HL-60/S4 treated with phorbol 12-myristate 13-acetate at 8.2 ng/mL for 4 days and 3 days (cell line): ENCODE measurements at regions not wholly inside any gene's neighbourhood (a gene's known extent, or its start where the extent isn't known, plus 50 kb on each side); places are given as distances from the start of the nearest gene placed in this dataset.

Experiments
- in situ Hi-C: fragments of 300-500 bp; cut with MboI; formaldehyde crosslinking; loops from 2 replicates; pipeline ENCODE4 v1.15.0; 2022; ENCODE audit warnings: low sequenced_read_pairs

DNA sequence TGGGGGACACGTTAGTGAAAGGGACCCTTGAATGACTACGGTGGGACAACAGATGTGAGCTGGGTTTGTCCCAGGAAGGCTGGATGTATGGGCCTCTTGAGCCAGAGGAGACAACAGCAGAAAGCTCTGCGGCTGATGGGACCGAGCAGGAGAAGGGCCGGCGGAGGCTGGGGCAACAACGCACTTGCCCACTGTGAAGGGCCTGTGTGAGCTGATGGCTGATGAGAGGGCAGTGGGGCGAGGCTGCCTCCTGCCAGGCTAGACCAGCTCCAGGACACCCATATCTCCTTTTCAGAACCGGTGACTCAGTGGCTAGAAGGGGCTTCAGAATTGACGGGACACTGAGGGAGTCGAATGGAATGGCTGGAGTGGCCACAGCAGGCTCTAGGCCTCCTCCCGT lies 250.1 kb downstream of the SEC14L1 start:
- in situ Hi-C loops, result no loop called here

DNA sequence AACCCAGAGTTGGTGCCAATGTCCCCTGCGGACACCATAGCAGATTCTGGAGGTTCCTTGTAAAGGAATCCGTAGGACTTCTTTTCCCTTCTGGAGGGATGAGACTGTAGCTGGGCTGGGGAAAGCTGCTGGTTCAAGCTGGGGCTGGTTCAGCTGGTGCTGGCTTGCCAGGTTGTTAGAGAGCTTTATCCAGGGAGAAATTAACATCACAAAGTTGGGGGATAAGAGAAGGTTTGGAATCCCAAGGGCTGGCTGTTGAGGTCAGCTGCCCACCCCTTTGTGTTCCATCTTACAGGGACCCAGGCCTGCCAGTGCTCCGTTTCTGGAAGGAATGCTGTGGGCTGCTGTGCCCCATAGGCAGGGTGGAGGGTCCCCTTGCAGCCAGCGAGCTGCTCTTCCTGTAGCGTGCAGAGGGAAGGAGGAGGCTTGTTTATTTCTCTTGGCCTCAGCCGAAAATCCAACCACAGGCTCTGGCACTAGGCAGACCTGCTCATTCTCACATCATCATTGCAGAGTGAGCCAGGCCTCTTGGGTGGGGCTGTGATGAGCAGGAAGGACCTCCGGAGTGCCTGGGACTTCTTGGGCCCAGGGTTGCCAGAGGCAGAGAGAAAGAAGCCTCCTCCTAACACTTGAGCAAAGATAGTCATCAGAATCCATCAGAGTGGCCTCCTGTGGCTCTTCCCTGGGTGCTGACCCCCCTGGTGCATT lies 251.1 kb downstream of the SEC14L1 start:
- in situ Hi-C loops, result no loop called here

DNA sequence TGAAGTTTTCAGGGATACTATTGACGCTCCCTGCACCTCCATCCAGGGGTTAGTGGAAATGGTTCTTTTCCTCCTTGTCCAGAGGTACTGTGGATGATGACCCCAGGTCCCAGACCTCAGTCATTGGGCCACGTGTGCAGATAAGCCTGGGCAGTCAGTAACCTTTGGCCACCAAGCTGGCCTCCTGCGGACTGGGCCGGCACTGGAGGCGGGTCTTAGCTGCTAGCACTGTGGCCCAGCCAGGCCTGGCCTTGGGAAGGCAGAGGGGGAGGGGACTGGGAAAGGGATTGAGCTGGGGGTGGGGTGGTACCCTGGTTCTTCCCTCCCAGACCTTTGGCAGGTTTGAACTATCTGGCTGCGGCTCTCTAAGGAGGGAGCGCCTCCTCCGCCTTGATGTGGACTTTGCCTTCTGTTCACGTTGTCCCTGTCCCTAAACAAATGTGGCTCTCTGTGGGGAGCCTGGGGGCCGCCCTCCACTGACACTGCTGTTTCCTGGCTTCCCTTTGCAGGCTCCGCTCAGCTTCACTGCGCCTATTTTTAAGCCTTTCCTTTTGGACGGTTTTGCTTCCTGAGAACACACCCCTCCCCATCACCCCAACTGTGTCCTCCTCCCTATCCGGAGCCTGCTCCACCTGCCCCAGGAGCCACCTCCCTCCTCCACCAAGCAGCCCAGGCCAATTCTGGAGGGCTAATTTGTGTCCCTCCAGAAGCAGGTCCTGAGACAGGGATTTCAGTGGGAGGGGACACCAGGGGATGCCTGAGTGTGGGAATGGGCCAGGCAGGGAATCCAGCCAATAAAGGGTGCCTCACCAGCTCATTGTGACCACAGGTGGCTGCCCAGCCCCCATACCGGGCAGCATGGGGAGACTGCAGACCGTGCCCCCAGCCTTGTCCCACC lies 251.9 kb downstream of the SEC14L1 start:
- in situ Hi-C loops, result no loop called here

DNA sequence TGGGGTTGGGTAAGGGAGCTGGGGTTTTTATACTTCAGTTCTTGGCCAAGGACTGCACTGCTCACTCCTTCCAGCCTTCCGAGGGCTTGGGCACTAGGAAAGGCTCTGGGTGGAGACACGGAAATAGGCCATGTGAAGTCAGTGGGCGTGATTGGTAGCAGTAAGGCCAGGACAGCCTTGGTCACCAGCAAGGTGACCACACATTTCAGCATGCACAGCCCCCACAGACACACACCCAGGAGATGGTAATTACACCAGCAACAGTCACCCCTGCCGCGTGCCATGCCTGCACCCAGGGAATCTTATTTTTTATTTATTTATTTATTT lies 252.5 kb downstream of the SEC14L1 start:
- in situ Hi-C loops, result no loop called here

DNA sequence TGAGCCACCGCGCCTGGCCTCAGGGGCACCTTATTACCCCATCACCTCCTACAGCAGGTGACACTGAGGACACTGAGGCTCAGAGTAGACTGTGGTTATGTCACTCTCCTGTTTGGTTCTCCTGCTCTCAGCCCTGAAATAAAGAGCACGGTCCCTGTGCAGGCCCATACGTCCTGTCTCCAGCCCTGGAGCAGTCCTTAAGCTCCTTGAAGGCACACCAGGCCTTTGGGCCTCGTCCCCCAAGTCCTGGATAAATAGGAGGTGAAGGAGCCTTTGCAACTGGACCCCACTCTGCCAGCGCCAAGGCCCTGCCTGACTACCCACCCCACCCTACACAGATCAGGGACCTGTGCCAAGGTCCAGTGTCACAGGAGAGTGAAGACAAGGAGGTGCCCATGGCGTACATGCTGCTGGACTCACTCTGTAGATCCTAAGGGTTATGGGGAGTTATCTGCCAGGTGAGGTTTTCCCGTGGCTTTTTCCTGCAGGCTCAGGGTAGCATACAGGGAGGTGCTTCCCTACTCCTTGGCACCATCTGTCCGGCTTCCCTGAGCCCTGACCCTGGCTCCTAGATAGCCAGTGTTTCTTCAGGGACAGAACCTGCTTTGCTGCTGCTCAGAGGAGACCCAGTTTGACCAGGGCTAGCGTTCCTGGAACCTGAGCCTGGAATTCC lies 253.2 kb downstream of the SEC14L1 start:
- in situ Hi-C loops, result no loop called here

DNA sequence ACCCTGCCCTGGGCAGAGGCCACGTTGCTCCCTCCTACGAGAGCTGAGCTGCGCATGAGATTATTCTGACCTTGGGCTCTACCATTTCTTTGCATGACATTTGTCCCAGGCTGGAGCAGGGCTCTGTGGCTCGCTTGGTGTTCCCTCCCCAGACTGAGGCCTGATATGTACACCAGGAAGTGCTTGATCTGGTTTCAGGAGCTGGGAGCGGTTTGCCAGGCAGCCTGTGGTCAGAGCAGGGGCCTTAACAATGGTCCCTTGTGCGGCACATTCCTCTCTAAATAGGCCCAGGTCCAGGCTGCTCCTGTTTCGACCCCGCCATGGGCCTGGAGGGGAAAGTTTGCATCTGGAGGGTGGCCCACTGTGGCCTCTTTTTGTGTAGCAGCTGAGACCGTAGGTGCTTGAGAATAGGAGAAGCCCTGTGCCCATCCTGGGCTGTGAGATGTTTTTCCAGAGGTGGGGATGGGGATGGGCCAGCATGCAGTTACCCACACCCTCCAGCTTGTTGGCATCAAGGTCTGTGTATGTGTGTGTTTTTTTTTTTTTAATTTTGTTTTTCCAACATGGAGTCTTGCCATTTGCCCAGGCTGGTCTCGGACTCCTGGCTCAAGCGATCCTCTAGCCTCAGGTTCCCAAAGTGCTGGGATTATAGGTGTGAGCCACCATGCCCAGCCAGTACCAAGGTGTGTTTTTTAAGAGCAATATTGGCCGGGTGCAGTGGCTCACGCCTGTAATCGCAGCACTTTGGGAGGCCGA lies 253.9 kb downstream of the SEC14L1 start:
- in situ Hi-C loops, result no loop called here

DNA sequence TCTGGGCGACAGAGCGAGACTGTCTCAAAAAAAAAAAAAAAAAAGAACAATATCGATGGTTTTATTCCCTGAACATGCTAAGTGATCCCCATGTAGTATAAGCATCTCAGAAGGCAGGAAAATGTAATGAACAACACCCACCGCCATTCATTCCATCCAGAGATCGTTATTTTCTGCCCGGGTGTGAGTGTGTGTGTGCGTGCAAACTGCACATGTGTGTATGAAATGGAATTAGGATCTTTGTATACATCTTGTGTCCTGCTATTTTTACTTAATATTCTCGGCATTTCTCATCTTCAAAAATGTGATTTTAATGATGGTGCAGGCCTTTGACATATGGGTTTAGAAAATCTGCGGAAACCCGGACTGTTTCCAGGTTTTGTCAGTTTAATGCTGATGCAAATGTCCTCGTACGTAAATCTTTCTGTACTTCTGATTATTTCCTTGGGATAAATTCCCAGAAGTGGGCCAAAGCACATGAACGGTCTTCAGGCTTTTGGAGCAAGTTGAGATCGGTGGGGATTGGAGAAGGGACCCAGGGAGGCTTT lies 254.8 kb downstream of the SEC14L1 start:
- in situ Hi-C loops, result no loop called here

DNA sequence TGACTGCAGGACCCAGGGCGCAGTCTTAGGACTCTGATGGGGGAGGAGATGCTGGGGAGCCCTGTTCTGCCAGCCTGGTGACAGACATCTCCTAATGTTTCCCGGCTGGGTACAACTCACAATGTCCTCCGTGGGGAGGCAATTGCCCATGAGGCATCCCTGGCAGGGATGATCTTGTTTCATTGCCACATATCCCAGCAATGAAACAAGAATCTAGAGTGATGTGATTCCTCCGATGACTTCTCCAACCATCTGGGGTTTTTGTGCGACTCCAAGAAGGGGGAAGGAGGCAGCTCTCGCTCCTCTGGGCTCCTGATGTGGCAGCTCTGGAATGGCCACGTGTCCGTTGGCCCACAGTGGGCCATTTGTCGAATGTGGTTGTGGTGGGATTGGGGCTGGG lies 255.8 kb downstream of the SEC14L1 start:
- in situ Hi-C loops, result no loop called here

DNA sequence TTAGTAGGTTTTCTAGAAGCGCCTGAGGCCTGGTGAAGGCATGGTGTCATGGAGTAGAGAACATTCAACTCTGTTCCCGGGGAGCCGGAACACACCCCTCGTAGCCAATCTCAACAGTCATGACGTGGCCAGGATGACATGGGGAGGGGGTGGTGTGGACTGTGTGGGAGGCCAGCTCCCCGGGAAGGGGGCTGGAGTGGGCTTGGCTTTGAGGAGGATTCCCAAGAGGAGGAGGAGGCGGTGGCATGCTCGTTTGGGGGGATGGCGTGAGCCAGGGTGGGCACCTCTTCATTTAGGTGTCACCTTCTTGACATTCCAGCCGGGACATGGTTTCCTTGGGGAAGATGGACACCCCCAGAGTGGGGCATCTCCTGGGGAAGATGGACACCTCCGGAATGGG lies 257.5 kb downstream of the SEC14L1 start:
- in situ Hi-C loops, result no loop called here

DNA sequence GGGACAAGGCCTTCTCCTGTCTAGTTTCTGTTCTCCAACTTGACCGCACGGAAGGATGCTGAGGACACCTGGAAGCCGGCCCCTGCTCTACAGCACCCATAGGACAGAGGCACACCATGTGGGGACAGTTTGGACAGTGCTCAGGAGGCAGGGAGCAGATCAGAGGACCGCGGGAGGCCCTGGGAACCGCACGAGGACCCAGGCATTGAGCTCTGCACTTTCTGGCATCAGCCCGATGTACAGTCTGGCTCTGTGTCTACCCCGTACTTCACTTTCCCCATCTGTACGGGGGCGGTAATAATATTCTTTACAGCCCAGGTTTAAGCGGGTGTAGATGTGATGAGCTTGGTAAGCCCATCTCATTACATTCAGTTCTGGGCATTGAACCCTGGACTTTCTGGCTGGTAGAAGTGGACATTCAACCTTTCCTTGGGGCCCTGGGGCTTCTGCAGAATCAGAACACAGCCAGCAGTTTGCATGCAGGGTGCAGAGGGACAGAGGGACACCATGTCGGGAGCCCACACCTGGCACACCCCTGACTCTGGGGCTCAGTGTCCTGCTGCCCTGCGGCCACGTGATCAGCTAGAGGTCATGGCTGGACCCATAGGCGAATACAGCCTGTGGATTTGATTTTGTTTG lies 258.7 kb downstream of the SEC14L1 start:
- in situ Hi-C loops, result no loop called here

DNA sequence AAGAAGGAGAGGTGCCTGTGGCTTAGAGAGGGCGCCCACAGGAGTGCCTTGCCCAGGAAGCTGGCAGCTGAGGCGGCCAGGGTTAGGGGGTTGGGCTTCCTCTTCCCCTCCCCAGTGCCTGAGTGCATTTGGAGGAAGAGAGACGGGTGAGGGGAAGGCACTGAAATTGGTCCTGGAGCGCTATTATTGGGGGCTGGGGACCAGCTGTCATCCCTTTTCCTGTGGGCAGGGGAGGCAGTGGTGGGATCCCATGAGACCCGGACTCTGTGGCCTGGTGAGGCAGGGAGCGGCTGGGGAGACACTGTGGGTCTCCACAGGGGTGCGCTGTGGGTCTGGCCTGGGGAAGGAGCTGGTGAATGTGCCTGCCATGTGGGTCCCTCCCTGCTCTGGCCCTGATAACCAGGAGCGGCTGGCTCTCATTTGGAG lies 259.7 kb downstream of the SEC14L1 start:
- in situ Hi-C loops, result no loop called here

DNA sequence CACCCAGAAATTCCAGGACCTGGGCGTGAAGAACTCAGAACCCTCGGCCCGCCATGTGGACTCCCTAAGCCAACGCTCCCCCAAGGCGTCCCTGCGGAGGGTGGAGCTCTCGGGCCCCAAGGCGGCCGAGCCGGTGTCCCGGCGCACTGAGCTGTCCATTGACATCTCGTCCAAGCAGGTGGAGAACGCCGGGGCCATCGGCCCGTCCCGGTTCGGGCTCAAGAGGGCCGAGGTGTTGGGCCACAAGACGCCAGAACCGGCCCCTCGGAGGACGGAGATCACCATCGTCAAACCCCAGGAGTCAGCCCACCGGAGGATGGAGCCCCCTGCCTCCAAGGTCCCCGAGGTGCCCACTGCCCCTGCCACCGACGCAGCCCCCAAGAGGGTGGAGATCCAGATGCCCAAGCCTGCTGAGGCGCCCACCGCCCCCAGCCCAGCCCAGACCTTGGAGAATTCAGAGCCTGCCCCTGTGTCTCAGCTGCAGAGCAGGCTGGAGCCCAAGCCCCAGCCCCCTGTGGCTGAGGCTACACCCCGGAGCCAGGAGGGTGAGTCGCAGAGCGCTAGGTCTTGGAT lies 261.5 kb downstream of the SEC14L1 start:
- in situ Hi-C loops, result no loop called here

DNA sequence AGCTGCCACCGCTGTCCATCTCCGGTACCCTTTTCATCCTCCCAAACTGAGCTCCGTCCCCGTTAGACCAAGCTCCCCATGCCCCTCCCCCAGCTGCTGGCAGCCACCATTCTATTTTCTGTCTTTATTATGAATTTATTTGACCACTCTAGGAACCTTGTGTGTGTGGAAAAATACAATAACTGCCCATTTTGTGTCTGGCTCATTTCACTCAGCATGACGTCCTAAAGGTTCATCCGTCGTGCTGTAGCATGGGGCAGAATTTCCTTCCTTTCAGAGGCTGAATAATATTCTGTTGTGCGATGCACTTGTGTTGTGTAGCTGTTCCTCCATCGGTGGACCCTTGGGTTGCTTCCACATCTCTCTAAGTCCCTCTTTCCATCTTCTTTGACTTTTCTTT lies 263.1 kb downstream of the SEC14L1 start:
- in situ Hi-C loops, result no loop called here

DNA sequence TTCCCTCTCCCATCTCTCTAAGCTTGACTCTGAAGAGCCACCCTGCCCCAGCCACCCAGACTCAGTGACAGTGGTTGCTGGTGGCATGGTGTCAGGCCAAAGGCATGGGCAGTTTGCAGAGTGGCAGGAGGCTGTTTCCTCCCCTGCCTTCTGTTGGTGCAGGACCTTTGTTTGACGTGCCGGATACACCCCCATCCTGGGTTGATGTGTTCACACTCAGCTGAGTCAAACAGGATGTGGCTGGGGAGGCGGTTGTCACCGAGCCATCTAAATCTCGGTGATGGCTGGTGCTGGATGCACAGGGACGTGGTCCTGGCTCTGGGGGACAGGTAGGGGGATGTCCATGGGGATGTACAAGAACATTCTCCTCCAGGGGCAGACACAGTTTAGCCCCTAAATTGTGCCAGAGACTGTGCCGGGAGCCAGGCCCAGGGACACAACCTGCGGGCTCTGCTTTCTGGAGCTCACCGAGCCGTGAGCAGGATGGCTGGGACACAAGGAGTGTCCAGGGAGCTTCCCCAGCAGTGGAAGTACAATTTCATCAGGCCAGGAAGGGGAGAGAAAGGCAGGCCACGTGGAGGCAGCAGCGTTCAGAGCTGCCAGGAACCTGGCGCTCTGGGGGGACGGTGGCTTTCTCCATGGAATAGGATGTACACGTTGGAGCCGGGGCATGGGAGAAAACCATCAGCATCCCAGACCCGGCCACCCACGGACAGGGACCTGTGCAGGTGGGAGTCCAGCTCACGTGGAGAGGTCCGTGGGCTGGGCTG lies 264.2 kb downstream of the SEC14L1 start:
- in situ Hi-C loops, result no loop called here

DNA sequence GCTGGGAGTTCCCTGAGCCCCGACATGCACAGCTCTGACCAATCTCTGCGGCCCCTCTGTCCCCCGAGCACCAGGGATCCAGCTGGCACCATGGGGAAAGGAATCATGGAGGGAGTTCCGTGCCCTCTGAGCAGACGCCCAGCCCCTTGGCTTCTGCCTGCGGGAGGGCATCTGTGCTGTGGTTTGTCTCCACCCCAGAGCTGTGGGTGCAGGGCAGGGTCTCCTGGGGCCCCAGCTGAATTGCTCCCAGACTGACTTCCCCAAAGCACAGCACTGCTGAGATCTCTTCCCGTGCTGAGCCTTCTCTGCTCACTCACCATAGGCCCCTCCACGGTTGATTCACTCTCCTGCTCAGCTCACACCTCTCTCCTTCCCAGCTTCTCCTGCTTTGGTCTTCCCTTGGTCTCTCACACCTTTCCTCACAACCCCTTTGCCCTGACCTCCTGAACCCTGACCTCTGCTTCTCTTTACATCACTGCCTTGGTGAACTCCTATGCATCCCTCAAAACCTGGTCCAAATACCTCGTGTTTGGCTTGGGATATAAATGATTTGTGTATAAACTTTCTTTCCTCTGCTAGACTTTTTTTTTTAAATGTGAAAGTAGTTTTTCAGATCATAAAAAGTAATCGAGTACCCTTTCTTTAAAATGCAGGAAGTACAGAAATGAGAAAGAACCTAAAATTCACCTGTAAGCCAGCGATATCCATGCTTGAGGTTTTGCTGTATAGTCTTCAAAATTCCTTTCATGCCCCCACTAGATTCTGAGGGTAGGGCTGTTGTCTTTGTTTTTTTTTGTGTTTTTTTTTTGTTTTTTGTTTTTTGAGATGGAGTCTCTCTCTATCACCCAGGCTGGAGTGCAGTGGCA lies 265.3 kb downstream of the SEC14L1 start:
- in situ Hi-C loops, result no loop called here

DNA sequence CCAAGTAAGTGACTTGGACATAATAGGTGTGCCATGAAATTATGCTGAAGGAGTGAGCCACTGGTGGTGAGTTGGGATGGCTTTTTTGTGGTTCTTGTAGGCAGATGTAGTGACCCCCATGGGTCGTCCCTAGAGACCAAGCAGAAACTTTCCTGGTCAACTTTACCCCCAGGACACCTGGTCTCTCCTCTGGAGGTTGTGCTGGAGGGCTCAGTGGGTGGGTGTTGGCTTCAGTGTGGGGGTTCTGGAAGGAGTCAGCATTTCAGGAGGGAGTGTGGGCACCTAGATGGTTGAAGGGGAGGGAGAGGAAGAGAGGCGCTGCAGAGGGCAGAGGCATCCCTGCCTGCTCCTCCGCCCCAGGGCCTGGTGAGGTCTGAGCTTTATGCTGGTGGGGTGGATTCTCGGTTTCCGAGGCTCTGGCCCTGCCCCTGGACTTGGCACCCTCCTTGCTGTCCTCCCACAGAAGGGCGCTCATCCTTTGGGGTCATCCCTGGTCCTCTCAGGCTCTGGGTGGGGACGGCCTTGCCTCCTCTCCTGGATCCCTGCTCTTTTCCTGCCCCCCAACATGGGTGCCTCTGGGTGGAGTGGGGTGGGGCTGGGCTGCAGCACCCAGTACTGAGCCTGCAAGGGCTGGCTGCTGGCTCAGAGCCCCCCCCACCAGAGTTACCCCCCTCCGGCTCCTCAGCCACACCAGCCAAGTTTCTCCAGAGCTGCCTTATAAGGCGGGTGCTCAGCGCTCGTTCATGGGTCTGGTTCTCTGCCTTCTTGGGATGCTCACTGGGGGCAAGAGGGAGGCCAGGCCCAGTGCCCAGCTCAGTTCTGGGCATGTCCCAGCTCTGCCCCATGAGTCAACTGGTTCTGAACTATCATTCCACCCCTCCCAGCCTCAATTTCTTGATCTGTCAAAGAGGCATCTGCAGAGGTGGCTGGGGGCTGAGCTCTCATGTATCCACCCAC lies 266.8 kb downstream of the SEC14L1 start:
- in situ Hi-C loops, result no loop called here

DNA sequence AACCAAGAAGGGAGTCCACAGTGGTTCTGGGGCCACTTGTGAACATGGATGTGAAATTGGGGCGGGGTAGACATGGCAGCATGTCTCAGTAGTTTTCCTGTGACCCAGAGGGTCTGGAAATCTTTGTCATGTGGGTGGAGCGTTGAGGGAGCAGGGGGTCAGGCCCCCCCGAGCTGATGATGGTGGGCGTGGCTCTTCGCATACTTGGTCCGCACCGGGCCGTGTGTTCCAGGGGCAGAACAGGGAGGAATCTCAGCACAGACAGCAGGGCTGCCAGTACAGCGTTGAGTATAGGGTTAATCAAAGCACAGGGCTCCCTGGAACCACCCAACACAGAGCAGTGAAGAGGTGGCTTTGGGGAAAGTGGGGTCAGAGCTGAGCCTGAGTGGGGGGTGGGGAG lies 267.5 kb downstream of the SEC14L1 start:
- in situ Hi-C loops, result no loop called here
